H1 (cell line): ENCODE measurements at regions not wholly inside any gene's neighbourhood (a gene's known extent, or its start where the extent isn't known, plus 50 kb on each side); places are given as distances from the start of the nearest gene placed in this dataset.

ENCODE experiments used
- CTCF ChIA-PET: fragments of 300-600 bp; sonication (Branson Sonifier 250); formaldehyde crosslinking; loops from one replicate; lab custom pipeline; 2021; ENCODE audit not compliant: partially characterized antibody; lab: Charles Lee
- POLR2A ChIA-PET: fragments of 300-600 bp; sonication (Branson Sonifier 250); formaldehyde crosslinking; loops from one replicate; lab custom pipeline; 2021; ENCODE audit warnings: inconsistent platforms; ENCODE audit not compliant: partially characterized antibody; lab: Charles Lee
- DNase-seq, 2 experiments: peaks; one replicate each; pipeline versions ENCODE4 v3.0.0 to v3.0.0-alpha.2; 2010 to 2022; ENCODE audit warnings: low spot score in 2 of 2, low read depth in 1 of 2, mixed read lengths in 1 of 2
- FAIRE-seq: peaks from 2 replicates; lab custom pipeline; 2011; peaks lifted over from hg19 to GRCh38; lab: Jason Lieb, UNC
- H2AFZ ChIP-seq: 2 replicates; pipeline ENCODE4 v1.8.1; 2012; ENCODE audit warnings: low read length, inconsistent platforms
- H2AK5ac ChIP-seq: 2 replicates; pipeline ENCODE4 v1.6.1; 2013; ENCODE audit warnings: low read depth, low read length
- H2BK120ac ChIP-seq: replicated peaks from 2 replicates; pipeline ENCODE3; 2013; ENCODE audit warnings: low read depth, low read length, inconsistent platforms
- H2BK12ac ChIP-seq: 2 replicates; pipeline ENCODE4 v1.6.1; 2013; ENCODE audit warnings: low read depth, low read length
- H2BK15ac ChIP-seq: 2 replicates; pipeline ENCODE4 v1.6.1; 2013; ENCODE audit warnings: low read length
- H2BK20ac ChIP-seq: 2 replicates; pipeline ENCODE4 v1.6.1; 2013; ENCODE audit warnings: low read length
- H2BK5ac ChIP-seq: 2 replicates; pipeline ENCODE4 v1.6.1; 2013; ENCODE audit warnings: low read depth, low read length
- H3K14ac ChIP-seq: 2 replicates; pipeline ENCODE4 v1.6.1; 2013; ENCODE audit warnings: inconsistent platforms; ENCODE audit not compliant: insufficient read length
- H3K18ac ChIP-seq: 2 replicates; pipeline ENCODE4 v1.6.1; 2013; ENCODE audit warnings: low read length; ENCODE audit errors: extremely low read depth
- H3K23ac ChIP-seq: 2 replicates; pipeline ENCODE4 v1.6.1; 2013; ENCODE audit warnings: inconsistent platforms; ENCODE audit not compliant: insufficient read length
- H3K23me2 ChIP-seq: 2 replicates; pipeline ENCODE4 v1.6.1; 2013; ENCODE audit warnings: low read depth, low read length
- H3K27ac ChIP-seq: 2 replicates; pipeline ENCODE4 v1.6.1; 2011; ENCODE audit warnings: low read depth, low read length, inconsistent platforms
- H3K27me3 ChIP-seq, 4 experiments: replicated peaks in 1 of 4; 1 replicate in 1 of 4; 2 replicates in 3 of 4; pipeline versions ENCODE4 v1.6.1 to v1.8.1; 2011 to 2013; ENCODE audit warnings: low read length in 3 of 4, mild to moderate bottlenecking in 3 of 4, inconsistent platforms in 2 of 4, mixed read lengths in 2 of 4, moderate library complexity in 1 of 4; ENCODE audit not compliant: control insufficient read depth in 3 of 4, insufficient read depth in 3 of 4; ENCODE audit errors: extremely low read depth in 1 of 4
- H3K36me3 ChIP-seq, 4 experiments: 2 replicates each; pipeline versions ENCODE4 v1.6.1 to v1.8.1; 2011 to 2013; ENCODE audit warnings: mild to moderate bottlenecking in 4 of 4, low read length in 3 of 4, moderate library complexity in 2 of 4, control low read depth in 1 of 4, inconsistent platforms in 1 of 4; ENCODE audit not compliant: insufficient read depth in 4 of 4, control insufficient read depth in 2 of 4
- H3K4ac ChIP-seq: replicated peaks from 2 replicates; pipeline ENCODE3; 2013; ENCODE audit warnings: low read length, low read depth, mixed read lengths, inconsistent platforms; ENCODE audit not compliant: insufficient read length
- H3K4me1 ChIP-seq, 4 experiments: replicated peaks in 1 of 4; 1 replicate in 1 of 4; 2 replicates in 3 of 4; pipeline versions ENCODE4 v1.6.1 to v1.8.1; 2011 to 2013; ENCODE audit warnings: low read length in 3 of 4, inconsistent platforms in 2 of 4, mixed read lengths in 1 of 4; ENCODE audit not compliant: insufficient read depth in 4 of 4, control insufficient read depth in 3 of 4
- H3K4me2 ChIP-seq, 2 experiments: 2 replicates each; pipeline versions ENCODE4 v1.6.1 to v1.8.1; 2011 to 2013; ENCODE audit warnings: low read depth in 2 of 2, low read length in 2 of 2, control low read depth in 1 of 2, inconsistent platforms in 1 of 2, mild to moderate bottlenecking in 1 of 2; ENCODE audit not compliant: insufficient read depth in 1 of 2
- H3K4me3 ChIP-seq, 4 experiments: fragments of 200-600, 300-600 bp in 1 of 4; sonication (generic), shearing (Covaris generic), sonication (Bioruptor Twin) in 1 of 4; 2 replicates each; pipeline versions ENCODE4 v1.5.1 to v1.8.1; 2011 to 2016; ENCODE audit warnings: low read length in 4 of 4, low read depth in 3 of 4, control low read depth in 2 of 4, inconsistent platforms in 2 of 4, mild to moderate bottlenecking in 2 of 4, mixed read lengths in 1 of 4, moderate library complexity in 1 of 4; ENCODE audit not compliant: insufficient read depth in 2 of 4; ENCODE audit errors: extremely low read depth in 1 of 4
- H3K56ac ChIP-seq: replicated peaks from 2 replicates; pipeline ENCODE3; 2013; ENCODE audit warnings: low read depth, mild to moderate bottlenecking, mixed read lengths, low read length, inconsistent platforms; ENCODE audit not compliant: insufficient read length
- H3K79me1 ChIP-seq: 2 replicates; pipeline ENCODE4 v1.6.1; 2013; ENCODE audit warnings: low read depth, low read length, control low read depth
- H3K79me2 ChIP-seq, 2 experiments: 2 replicates each; pipeline versions ENCODE4 v1.6.1 to v1.8.1; 2012 to 2013; ENCODE audit warnings: low read length in 2 of 2, mild to moderate bottlenecking in 2 of 2, inconsistent platforms in 1 of 2; ENCODE audit not compliant: insufficient read depth in 2 of 2, control insufficient read depth in 1 of 2
- H3K9ac ChIP-seq, 4 experiments: replicated peaks in 1 of 4; 1 replicate in 1 of 4; 2 replicates in 3 of 4; pipeline versions ENCODE4 v1.6.1 to v1.8.1; 2011 to 2013; ENCODE audit warnings: low read depth in 3 of 4, low read length in 3 of 4, control low read depth in 2 of 4, mild to moderate bottlenecking in 2 of 4, moderate library complexity in 2 of 4, inconsistent platforms in 1 of 4; ENCODE audit errors: extremely low read depth in 1 of 4
- H3K9me3 ChIP-seq, 2 experiments: 2 replicates each; pipeline versions ENCODE4 v1.6.1 to v1.8.1; 2012 to 2013; ENCODE audit warnings: mild to moderate bottlenecking in 2 of 2, moderate library complexity in 2 of 2, control low read depth in 1 of 2, inconsistent platforms in 1 of 2, low read depth in 1 of 2, low read length in 1 of 2, mixed read lengths in 1 of 2; ENCODE audit not compliant: insufficient read depth in 2 of 2
- H4K20me1 ChIP-seq, 2 experiments: replicated peaks in 1 of 2; 2 replicates each; pipeline versions ENCODE3 to v1.8.1; 2011 to 2013; ENCODE audit warnings: inconsistent platforms in 2 of 2, low read length in 2 of 2, mild to moderate bottlenecking in 1 of 2; ENCODE audit not compliant: insufficient read depth in 2 of 2, control insufficient read depth in 1 of 2
- H4K5ac ChIP-seq: 2 replicates; pipeline ENCODE4 v1.6.1; 2013; ENCODE audit warnings: low read length, low read depth, mixed read lengths, inconsistent platforms; ENCODE audit not compliant: insufficient read length
- H4K8ac ChIP-seq: 2 replicates; pipeline ENCODE4 v1.8.0; 2013; ENCODE audit warnings: mild to moderate bottlenecking, moderate library complexity, low read length, inconsistent platforms; ENCODE audit not compliant: insufficient read depth; ENCODE audit errors: extremely low read depth
- H4K91ac ChIP-seq: replicated peaks from 2 replicates; pipeline ENCODE3; 2013; ENCODE audit warnings: low read length, mixed read lengths, inconsistent platforms; ENCODE audit not compliant: insufficient read length
- ATF2 ChIP-seq: IDR thresholded peaks from 2 replicates; pipeline ENCODE4 v1.6.1; 2012; ENCODE audit warnings: low read length, inconsistent platforms
- CHD2 ChIP-seq: IDR thresholded peaks from 2 replicates; pipeline ENCODE4 v1.6.1; 2012; ENCODE audit warnings: low read length, improper control_type of control experiment
- CTCF ChIP-seq, 3 experiments: IDR thresholded peaks; 1 replicate in 2 of 3; 2 replicates in 1 of 3; pipeline versions ENCODE4 v1.5.1 to v1.6.1; 2011; ENCODE audit warnings: low read length in 3 of 3, mild to moderate bottlenecking in 3 of 3, inconsistent platforms in 2 of 3, low read depth in 1 of 3, moderate library complexity in 1 of 3; ENCODE audit not compliant: insufficient read depth in 1 of 3; ENCODE audit errors: control extremely low read depth in 1 of 3
- EGR1 ChIP-seq: IDR thresholded peaks from 2 replicates; pipeline ENCODE4 v1.6.1; 2011; ENCODE audit warnings: low read depth, low read length, borderline replicate concordance
- GABPA ChIP-seq: IDR thresholded peaks from 2 replicates; pipeline ENCODE4 v1.6.1; 2011; ENCODE audit warnings: mild to moderate bottlenecking, low read length, moderate library complexity, borderline replicate concordance; ENCODE audit not compliant: insufficient read depth
- JUN ChIP-seq: IDR thresholded peaks from 2 replicates; pipeline ENCODE4 v1.6.1; 2011; ENCODE audit warnings: low read depth, mild to moderate bottlenecking, improper control_type of control experiment, low read length
- PHF8 ChIP-seq: fragments of 200-600 bp; sonication (generic); conservative IDR thresholded peaks from 2 replicates; pipeline ENCODE4 v1.7.1; 2012; ENCODE audit warnings: low read depth, mild to moderate bottlenecking, inconsistent platforms, low read length, moderate library complexity
- SIRT6 ChIP-seq: IDR thresholded peaks from one replicate; pipeline ENCODE4 v1.7.1; 2012; ENCODE audit warnings: low read length, inconsistent platforms
- SP1 ChIP-seq: IDR thresholded peaks from 2 replicates; pipeline ENCODE4 v1.6.1; 2011; ENCODE audit warnings: low read depth, low read length
- SP4 ChIP-seq: IDR thresholded peaks from 2 replicates; pipeline ENCODE4 v1.6.1; 2012; ENCODE audit warnings: low read length, inconsistent platforms
- TCF12 ChIP-seq: IDR thresholded peaks from 2 replicates; pipeline ENCODE4 v1.6.1; 2011; ENCODE audit warnings: low read depth, mild to moderate bottlenecking, low read length
- YY1 ChIP-seq: IDR thresholded peaks from 2 replicates; pipeline ENCODE4 v1.6.1; 2011; ENCODE audit warnings: low read depth, mild to moderate bottlenecking, low read length
- WGBS, 2 experiments: shearing (Covaris generic) in 1 of 2; methylation state at CpG; one replicate each; pipeline versions ENCODE4 v1.1.6 to v1.1.7; 2013 to 2015; ENCODE audit warnings: low lambda C conversion rate in 2 of 2, mixed read lengths in 2 of 2, inconsistent platforms in 1 of 2, low coverage in 1 of 2, missing lambda C conversion rate in 1 of 2; ENCODE audit not compliant: insufficient replicate concordance in 2 of 2, insufficient coverage in 1 of 2, insufficient read length in 1 of 2; ENCODE audit errors: extremely low coverage in 1 of 2, missing lambda C conversion rate in 1 of 2; 5-methylcytosine and 5-hydroxymethylcytosine counted together

GRCh38 chr13:34542321-34542720, 399.7 kb upstream of the NBEA start:
- H3K4me3 ChIP-seq = no peak overlapping the region
- H3K4me2 ChIP-seq = no peak overlapping the region
- no peak overlapping the region for H3K14ac ChIP-seq
- no peaks in the 10 kb centered on the region for H3K23me2 ChIP-seq
- no peaks in the 10 kb centered on the region for H3K4me1 ChIP-seq
- no peak overlapping the region for H3K18ac ChIP-seq
- CTCF ChIA-PET = no interaction called here
- no peak overlapping the region for H3K56ac ChIP-seq
- no peak overlapping the region for H4K5ac ChIP-seq
- H4K20me1 ChIP-seq = peaks cover 0 to 1% of the 10 kb centered on the region in 2 experiments
- H4K91ac ChIP-seq = no peak overlapping the region
- no peaks in the 10 kb centered on the region for H3K79me1 ChIP-seq
- H2AFZ ChIP-seq = no peak overlapping the region
- no peak overlapping the region for H3K9ac ChIP-seq
- H2AK5ac ChIP-seq = no peak overlapping the region
- H3K4ac ChIP-seq = no peak overlapping the region
- POLR2A ChIA-PET = no interaction called here
- 72% methylated on average over 4 of the region's 4 CpGs; no CpG with 5 or more reads in 1 of the 2 experiments for WGBS, 2 experiments
- no peak overlapping the region for H2BK5ac ChIP-seq
- H3K9me3 ChIP-seq = no peaks in the 10 kb centered on the region; a peak in 2 of 4 replicates
- H2BK120ac ChIP-seq = no peak overlapping the region
- H3K23ac ChIP-seq = no peak overlapping the region
- H3K27me3 ChIP-seq = no peaks in the 10 kb centered on the region
- FAIRE-seq = no peak
- no peak overlapping the region for H2BK12ac ChIP-seq
- DNase-seq = no peak
- no peak overlapping the region for H3K27ac ChIP-seq
- no peak overlapping the region for H4K8ac ChIP-seq
- no peak overlapping the region for H2BK20ac ChIP-seq
- H3K79me2 ChIP-seq = no peaks in the 10 kb centered on the region
- H2BK15ac ChIP-seq = no peak overlapping the region
- no peaks in the 10 kb centered on the region for H3K36me3 ChIP-seq
- TF ChIP-seq TCF12 (no peak), ATF2 (no peak), SP4 (no peak), SP1 (no peak), EGR1 (no peak), SIRT6 (no peak), GABPA (no peak), YY1 (no peak), PHF8 (no peak), CHD2 (no peak), CTCF (IDR thresholded peaks at IDR 0.05; ENCODE audit: control extremely low read depth in 1 of 3, insufficient read depth in 1 of 3, low read depth in 1 of 3, low read length in 3 of 3) (no peak), JUN (no peak)
